LNCaP clone FGC (cell line): ENCODE measurements at regions not wholly inside any gene's neighbourhood (a gene's known extent, or its start where the extent isn't known, plus 50 kb on each side); places are given as distances from the start of the nearest gene placed in this dataset.
"Not testable (repeated sequence)": the region's sequence is repeated elsewhere in the genome, so short reads cannot be mapped to it uniquely, and the experiment has no call there.

Source experiments
- DNase-seq: peaks from one replicate; pipeline ENCODE4 v3.0.0-alpha.2; 2011; ENCODE audit warnings: low read depth
- H3K4me3 ChIP-seq: 2 replicates; pipeline ENCODE4 v1.5.1; 2011; ENCODE audit warnings: mild to moderate bottlenecking, low read depth, low read length, control low read depth
- CTCF ChIP-seq: IDR thresholded peaks from 2 replicates; pipeline ENCODE4 v1.5.1; 2012; ENCODE audit warnings: mild to moderate bottlenecking; ENCODE audit not compliant: control insufficient read depth, insufficient read depth; ENCODE audit errors: extremely low read depth

- DNase-seq = peak; percentile 6
- peak; percentile 48 for TF ChIP-seq CTCF
- no peak overlapping the region for H3K4me3 ChIP-seq
Observed at GRCh38 chr11:37141707-37142106, 543.7 kb upstream of the RAG2 start.

- not testable (repeated sequence) for H3K4me3 ChIP-seq, DNase-seq
Observed at GRCh38 chr11:37135606-37136005, 537.6 kb upstream of the RAG2 start.

- TF ChIP-seq CTCF = no peak
- no peak for DNase-seq
- H3K4me3 ChIP-seq = no peak overlapping the region
Observed at GRCh38 chr11:37134637-37135036, 536.6 kb upstream of the RAG2 start.

- TF ChIP-seq CTCF = no peak
- no peak overlapping the region for H3K4me3 ChIP-seq
- no peak for DNase-seq
Observed at GRCh38 chr11:37124384-37124783, 526.3 kb upstream of the RAG2 start.

- no peak overlapping the region for H3K4me3 ChIP-seq
- DNase-seq = no peak
- no peak for TF ChIP-seq CTCF
Observed at GRCh38 chr11:37115963-37116362, 517.9 kb upstream of the RAG2 start.

GRCh38 chr11:37110385-37110784 is 512.3 kb upstream of the RAG2 start:
- TF ChIP-seq CTCF = no peak
- H3K4me3 ChIP-seq = no peak overlapping the region
- DNase-seq = no peak

- H3K4me3 ChIP-seq = no peak overlapping the region
- no peak for TF ChIP-seq CTCF
- DNase-seq = no peak
Observed at GRCh38 chr11:37109286-37109585, 511.2 kb upstream of the RAG2 start.
